HUDEP-2 (cell line): ENCODE measurements at regions not wholly inside any gene's neighbourhood (a gene's known extent, or its start where the extent isn't known, plus 50 kb on each side); places are given as distances from the start of the nearest gene placed in this dataset.
A peak's percentile ranks its signal among the peaks of the same experiment; 100 is the strongest.

ENCODE experiments used
- DNase-seq, 76 experiments: peaks; one replicate each; lab custom pipeline; 2025; ENCODE audit not compliant: unreplicated experiment in 76 of 76; lab: John Stamatoyannopoulos, UW

- no peak for DNase-seq
Measured at GRCh38 chr15:95565016-95565600, 765.4 kb upstream of the NR2F2 start.

- no peak for DNase-seq
Measured at GRCh38 chr15:95565690-95566089, 764.8 kb upstream of the NR2F2 start.

DNA sequence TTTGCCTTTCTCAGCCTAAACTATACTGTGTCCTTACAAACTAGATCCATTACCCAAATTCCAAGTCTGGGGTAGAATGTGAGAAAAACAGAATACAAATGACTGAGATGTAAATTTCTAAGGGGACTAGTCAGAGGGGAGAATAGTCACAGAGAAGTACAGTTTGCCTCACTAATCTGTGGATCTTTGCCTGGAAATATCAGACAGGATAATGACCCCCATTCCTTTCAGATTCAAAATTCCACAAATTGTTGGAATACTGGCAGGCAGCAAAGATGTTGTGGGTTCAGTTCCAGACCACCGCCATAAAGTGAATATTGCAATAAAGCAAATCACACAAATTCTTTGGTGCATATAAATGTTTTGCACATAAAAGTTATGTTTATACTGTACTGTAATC lies 762.8 kb upstream of the NR2F2 start:
- DNase-seq, result no peak

DNA sequence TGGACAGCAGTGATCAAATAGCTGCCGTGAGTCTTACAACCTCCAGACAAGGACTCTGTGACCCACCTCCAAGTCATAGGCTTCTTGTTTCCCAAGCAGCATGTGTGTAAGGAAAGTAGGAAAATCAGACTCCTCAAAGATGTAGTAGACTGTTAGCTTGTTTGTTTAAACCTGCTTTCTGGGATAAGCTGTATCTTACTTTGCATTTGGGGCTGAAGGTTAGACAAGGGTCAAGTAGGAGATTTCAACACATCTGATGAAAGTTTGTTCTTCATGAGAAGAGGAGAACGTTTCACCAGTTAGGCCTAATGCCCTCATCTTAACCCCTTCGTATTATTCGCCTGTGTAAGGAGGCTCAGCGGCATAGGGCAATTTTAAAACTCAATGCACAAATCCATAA lies 756.4 kb upstream of the NR2F2 start:
- DNase-seq, result no peak

DNA sequence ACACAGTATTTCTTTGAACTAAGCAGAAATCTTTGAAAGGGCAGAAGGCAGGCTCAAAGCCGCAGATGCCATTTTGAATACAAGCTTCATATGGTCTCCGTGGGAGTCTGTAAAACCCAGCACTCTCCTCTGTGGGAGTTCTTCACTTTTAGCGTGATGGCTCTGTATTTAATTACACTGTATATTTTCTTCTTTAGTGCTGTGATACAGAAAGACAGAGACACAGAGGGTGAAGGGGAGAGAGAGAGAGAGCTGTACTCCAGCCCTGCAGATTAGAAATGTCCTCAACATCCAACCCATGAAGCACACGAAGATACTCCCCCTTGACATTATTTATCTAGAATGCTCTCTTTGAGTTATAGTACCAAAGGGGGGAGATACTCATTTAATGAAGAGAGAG lies 752.6 kb upstream of the NR2F2 start:
- DNase-seq, result no peak

DNA sequence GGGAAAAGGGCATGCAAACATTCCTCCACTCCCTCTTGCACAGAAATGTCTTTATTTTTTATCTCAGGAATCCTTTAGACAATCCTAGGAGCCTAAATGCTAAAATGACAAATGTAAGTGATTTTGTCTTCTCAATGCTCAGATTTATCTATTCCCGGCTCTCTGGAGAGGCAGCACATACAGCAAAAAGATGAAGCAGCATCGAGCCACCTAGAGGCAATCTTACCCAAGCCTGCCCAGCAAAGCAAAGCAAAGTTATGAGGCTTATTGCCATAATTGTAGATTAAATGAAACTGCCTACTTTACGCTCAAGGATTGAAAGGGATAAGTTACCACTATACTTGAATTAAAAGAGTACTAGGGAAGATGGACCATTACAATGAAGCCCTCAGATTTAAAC lies 750.4 kb upstream of the NR2F2 start:
- peak in 1 of 76 experiments; percentile 0 for DNase-seq

DNA sequence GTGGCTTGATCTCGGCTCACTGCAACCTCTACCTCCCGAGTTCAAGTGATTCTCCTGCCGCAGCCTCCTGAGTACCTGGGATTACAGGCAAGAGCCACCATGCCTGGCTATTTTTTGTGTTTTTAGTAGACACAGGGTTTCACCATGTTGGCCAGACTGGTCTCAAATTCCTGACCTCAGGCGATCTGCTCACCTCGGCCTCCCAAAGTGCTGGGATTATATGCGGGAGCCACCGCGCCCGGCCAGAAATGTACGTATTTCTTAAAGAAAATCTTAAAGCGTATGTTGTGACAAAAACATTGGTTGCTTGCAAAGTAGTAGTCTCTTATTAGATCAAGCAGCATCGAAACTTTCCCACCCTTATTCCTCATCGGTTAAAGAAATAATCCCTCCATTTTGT lies 748.9 kb upstream of the NR2F2 start:
- no peak for DNase-seq

GRCh38 chr15:95584088-95584487 lies 746.4 kb upstream of the NR2F2 start:
- DNase-seq, result no peak

DNA sequence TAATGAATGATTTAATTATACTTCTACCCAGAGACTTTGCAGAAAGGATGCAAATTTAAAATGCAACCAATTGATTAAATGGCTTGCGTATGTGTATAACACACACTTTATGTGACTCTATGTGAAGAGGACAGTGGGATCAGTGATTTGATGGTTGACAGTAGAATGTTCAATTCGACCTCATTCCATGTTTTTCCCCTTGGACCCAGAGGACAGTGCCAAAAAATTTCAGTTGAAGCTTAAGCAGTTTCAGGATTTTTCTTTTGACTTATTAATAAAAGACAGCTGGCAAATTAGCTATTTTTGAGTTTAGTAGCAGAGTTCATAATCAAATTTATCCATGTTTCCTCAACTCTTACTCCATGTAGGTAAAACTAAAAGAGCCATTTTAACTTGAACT lies 742.4 kb upstream of the NR2F2 start:
- no peak for DNase-seq

GRCh38 chr15:95590533-95591044 lies 739.9 kb upstream of the NR2F2 start:
- no peak for DNase-seq

DNA sequence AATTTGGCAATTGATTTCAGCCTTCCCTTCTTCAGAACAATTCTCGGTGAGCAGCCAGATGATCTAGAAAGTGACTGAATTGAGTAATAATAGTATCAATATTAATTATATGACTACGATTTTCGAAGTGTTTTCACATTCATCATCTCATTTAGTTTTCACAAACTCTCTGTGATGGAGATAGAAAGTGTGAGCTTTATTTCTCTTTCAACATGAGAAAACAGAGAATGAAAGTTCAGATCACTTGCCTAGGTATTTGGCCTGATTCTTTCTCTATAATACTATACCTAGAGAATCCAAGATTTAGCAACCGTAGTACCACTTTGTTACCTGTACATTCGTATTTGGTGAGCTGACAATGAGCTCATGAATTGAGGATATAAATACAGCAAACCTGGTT lies 739.2 kb upstream of the NR2F2 start:
- DNase-seq, result no peak

DNA sequence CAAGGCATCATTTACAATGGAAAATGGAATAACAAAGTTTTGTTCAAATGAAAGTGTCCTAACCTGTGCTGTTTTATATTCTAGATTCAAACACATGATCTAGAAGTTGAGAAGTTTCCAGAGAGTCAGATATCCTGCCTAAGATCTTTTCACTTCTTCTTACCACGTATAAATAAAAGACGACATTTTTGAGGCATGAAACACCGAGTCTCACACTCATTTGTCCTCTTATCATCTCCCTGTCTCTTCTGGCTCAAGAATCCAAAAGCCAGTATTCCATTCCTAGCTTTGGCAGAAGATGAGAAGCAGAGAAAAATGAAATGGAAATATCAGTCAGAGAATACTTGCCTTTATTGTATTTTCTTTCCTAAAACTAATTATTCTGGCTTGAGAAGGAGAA lies 738.6 kb upstream of the NR2F2 start:
- no peak for DNase-seq

DNA sequence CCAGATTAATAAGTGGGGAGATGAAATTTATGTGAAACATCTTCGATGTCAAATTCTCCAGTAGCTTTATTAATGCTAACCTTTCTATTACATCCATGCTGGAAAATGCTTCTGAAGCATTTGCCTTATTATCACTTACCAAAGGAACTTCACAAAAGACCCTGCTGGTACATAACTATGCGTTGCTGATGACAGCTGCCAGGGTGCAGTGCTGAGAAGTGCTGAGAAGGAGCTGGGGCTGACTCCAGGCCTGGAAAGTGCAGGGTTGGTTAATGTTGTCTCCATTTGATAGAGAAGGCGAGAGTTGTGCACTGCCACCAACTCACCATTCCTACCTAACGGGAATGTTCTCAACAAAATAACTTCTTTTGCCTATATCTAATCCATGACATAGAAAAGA lies 736.0 kb upstream of the NR2F2 start:
- DNase-seq, result no peak

- DNase-seq, result no peak
Measured at GRCh38 chr15:95595759-95596158, 734.7 kb upstream of the NR2F2 start.

DNA sequence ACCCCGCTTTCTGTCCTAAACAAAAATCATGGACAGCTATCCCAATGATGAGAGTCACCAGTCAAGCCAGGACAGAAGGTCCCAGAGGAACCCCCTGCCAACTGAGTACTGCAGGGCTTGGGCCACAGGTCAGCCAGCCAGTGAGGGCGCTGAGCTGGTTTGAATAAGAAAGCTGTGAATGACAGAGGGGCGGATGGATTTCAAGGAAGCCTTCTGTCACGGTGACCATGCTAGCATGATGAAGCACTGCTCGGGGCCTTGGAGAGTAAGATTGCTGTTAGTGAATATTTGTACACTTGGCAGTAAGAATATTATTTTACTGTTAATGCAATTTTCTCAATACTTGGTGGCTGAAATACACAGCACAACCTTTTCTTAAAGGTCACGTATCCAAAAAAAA lies 734.0 kb upstream of the NR2F2 start:
- no peak for DNase-seq

DNA sequence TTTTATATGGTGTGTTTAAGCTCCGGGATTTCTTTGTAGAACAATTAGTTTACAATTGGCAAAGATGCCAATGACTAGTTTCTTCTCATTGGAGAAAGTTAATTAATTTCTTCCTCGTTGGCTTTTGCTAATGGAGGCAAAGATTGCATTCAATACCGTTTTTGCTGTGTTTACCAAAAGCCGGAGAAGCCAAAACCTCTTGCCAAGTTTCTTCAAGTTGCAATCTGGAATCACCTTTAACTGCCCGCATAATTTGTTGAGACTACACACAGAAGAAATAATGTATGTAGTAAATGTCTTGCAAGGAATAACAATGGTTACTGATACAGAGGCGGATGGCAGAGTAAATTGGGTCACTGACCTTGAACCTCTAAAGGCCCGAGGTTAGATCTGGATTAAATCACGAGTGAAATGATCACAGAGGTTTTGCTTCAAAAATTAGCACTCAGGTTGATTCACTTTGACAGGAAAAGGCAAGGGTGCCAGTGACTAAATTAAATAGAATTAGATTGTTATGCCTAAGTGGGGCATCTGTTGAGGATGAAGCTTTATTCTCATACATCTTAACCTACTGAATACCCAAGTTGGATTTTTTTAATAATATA lies 732.1 kb upstream of the NR2F2 start:
- no peak for DNase-seq

- no peak for DNase-seq
Measured at GRCh38 chr15:95600367-95600766, 730.1 kb upstream of the NR2F2 start.

DNA sequence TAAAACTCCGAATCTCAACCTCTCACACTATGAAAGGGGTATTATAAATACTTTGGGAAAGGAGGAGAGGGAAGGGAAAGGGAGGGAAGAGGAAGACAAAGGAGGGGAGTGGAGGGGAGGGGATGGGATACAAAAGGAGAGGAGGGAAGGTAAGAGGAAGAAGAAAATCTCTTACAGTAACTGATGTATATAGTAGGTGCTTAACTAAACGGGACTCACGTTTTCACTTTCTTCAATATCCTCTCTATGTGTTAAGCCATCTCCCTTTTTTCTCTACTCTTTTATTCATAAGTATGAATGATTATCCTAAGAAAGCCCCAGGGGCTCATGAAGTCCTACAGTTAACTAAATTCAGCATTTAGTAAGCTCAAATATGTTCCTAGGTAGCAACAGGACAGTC lies 729.6 kb upstream of the NR2F2 start:
- no peak for DNase-seq

GRCh38 chr15:95601525-95601924 lies 729.0 kb upstream of the NR2F2 start:
- DNase-seq, result no peak

- no peak for DNase-seq
Measured at GRCh38 chr15:95603802-95604201, 726.7 kb upstream of the NR2F2 start.

DNA sequence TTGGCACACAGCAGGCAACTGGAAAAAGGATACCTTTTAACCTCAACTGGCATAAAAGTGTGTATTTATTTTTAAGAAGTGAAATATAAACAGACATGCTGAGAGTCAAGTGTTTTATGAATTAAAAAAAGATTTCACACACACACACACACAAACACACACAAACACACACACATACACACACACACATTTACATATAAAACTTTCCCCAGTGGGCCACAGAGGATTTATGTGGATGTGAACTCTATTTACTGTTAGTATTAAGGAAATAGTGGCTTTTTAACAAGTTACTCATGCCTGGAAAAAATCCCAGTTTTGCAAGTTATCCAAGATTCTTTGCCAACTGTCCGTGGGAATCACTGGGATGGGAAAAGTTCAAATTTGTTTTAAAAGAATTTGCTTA lies 725.9 kb upstream of the NR2F2 start:
- DNase-seq, result no peak

DNA sequence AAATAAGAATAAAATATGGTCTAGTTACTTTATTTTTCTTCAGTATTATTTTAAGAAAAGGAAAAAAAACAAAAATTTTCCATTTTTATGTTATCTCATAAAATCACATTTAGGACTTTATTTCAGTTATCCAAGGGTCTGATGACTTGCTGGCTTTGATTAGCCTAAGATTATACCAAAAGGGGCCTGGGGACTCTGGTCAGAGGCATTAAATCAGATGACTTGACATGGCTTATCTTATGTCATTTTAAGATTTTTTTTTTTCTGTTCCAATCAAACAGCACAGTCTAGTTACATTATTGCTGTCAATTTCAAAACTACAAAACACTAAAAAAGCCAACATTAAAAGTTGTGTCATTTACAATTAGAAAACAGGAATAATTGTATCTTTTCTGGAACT lies 725.4 kb upstream of the NR2F2 start:
- no peak for DNase-seq

GRCh38 chr15:95606551-95606950 lies 723.9 kb upstream of the NR2F2 start:
- DNase-seq, result no peak
